ENCODE measurements at regions not wholly inside any gene's neighbourhood (a gene's known extent, or its start where the extent isn't known, plus 50 kb on each side); places are given as distances from the start of the nearest gene placed in this dataset.

DNA sequence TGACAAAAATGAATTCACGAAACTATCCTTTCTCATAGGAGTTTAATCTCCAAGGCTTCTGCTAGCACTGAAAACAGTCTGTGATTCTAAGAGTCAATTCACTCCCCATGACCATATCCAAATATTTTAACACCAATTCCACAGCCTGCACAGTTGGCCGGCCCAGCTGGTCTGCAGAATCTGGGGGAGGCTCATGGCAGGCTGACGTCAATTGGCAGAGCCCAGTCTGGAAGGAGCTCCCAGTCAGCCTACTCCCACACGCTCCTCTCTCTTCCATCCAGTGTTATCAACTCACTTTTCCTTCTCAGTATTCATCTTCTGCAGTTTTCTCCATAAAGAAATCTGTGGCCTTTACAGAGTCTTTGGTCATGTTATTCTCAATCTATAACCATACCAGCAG is 111.0 kb downstream of the TBXT start:
- TF ChIP-seq POLR2A (IDR thresholded peaks at IDR 0.05): no peak
- TF ChIP-seq, protein P1, sequence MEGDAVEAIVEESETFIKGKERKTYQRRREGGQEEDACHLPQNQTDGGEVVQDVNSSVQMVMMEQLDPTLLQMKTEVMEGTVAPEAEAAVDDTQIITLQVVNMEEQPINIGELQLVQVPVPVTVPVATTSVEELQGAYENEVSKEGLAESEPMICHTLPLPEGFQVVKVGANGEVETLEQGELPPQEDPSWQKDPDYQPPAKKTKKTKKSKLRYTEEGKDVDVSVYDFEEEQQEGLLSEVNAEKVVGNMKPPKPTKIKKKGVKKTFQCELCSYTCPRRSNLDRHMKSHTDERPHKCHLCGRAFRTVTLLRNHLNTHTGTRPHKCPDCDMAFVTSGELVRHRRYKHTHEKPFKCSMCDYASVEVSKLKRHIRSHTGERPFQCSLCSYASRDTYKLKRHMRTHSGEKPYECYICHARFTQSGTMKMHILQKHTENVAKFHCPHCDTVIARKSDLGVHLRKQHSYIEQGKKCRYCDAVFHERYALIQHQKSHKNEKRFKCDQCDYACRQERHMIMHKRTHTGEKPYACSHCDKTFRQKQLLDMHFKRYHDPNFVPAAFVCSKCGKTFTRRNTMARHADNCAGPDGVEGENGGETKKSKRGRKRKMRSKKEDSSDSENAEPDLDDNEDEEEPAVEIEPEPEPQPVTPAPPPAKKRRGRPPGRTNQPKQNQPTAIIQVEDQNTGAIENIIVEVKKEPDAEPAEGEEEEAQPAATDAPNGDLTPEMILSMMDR (IDR thresholded peaks at IDR 0.05): no peak
